Stomach smooth muscle (tissue), 2 donors: ENCODE measurements at regions not wholly inside any gene's neighbourhood (a gene's known extent, or its start where the extent isn't known, plus 50 kb on each side); places are given as distances from the start of the nearest gene placed in this dataset.

Experiments
- H3K27ac ChIP-seq: one replicate; pipeline ENCODE4 v1.7.0; 2013; ENCODE audit warnings: mild to moderate bottlenecking, low read length, inconsistent platforms
- H3K27me3 ChIP-seq, 2 donors: one replicate each; pipeline ENCODE4 v1.7.0; 2013; ENCODE audit warnings: low read length in 2 of 2; ENCODE audit not compliant: insufficient read depth in 2 of 2, control insufficient read depth in 1 of 2
- H3K36me3 ChIP-seq, 2 donors: one replicate each; pipeline ENCODE4 v1.7.0; 2013; ENCODE audit warnings: low read length in 2 of 2; ENCODE audit not compliant: control insufficient read depth in 2 of 2, insufficient read depth in 2 of 2
- H3K4me1 ChIP-seq: one replicate; pipeline ENCODE4 v1.7.0; 2013; ENCODE audit warnings: low read length; ENCODE audit not compliant: control insufficient read depth, insufficient read depth
- H3K4me3 ChIP-seq, 2 donors: one replicate each; pipeline ENCODE4 v1.7.0; 2013; ENCODE audit warnings: low read length in 2 of 2
- H3K9ac ChIP-seq, 2 donors: one replicate each; pipeline ENCODE4 v1.7.0; 2013; ENCODE audit warnings: low read length in 2 of 2, mild to moderate bottlenecking in 1 of 2
- H3K9me3 ChIP-seq, 2 donors: one replicate each; pipeline ENCODE4 v1.7.0; 2013; ENCODE audit warnings: low read length in 2 of 2; ENCODE audit not compliant: control insufficient read depth in 2 of 2
- donor health status: healthy.
- donor health status: Pancreatic carcinoma.

GRCh38 chr3:127371846-127372245 is 84.0 kb upstream of the PRR20G start:
- no peaks in the 10 kb centered on the region for H3K4me1 ChIP-seq
- H3K9me3 ChIP-seq, result peaks cover 5 to 8% of the 10 kb centered on the region in 2 donors
- H3K9ac ChIP-seq, result no peak overlapping the region
- no peaks in the 10 kb centered on the region for H3K36me3 ChIP-seq
- H3K4me3 ChIP-seq, result no peak overlapping the region
- H3K27ac ChIP-seq, result no peak overlapping the region
- H3K27me3 ChIP-seq, result peaks cover 7 to 21% of the 10 kb centered on the region in 2 donors

- H3K4me1 ChIP-seq, result no peaks in the 10 kb centered on the region
- H3K27ac ChIP-seq, result no peak overlapping the region
- peaks cover 7 to 21% of the 10 kb centered on the region in 2 donors for H3K27me3 ChIP-seq
- H3K9ac ChIP-seq, result no peak overlapping the region
- no peaks in the 10 kb centered on the region for H3K36me3 ChIP-seq
- no peak overlapping the region for H3K4me3 ChIP-seq
- peaks cover 3 to 7% of the 10 kb centered on the region in 2 donors for H3K9me3 ChIP-seq
Measured at GRCh38 chr3:127371334-127371733, 83.5 kb upstream of the PRR20G start.

DNA sequence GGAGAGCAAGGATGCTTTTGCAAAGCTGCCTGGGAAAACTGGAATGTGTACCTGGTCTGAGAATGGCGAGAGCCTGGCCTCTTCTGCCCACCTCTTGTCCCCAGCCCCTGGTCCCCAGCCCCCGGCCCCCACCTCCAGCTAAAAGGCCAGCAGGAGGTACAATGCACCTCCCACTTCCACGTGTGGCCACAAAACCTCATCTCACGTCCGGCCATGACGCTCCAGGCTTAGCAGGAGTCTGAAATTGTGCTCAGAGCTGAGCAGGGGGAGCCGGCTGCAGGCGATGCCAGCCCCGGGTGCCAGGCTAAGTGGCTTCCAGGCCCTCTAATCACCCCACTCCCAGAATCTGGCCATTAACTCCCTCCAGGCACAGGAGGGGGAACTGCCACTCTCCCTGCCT is 83.1 kb upstream of the PRR20G start:
- Histone ChIP-seq H3K27ac (no peak overlapping the region), H3K4me3 (no peak overlapping the region), H3K9ac (no peak overlapping the region), H3K27me3 (peaks cover 7 to 21% of the 10 kb centered on the region in 2 donors), H3K4me1 (no peaks in the 10 kb centered on the region), H3K9me3 (peaks cover 0 to 3% of the 10 kb centered on the region in 2 donors), H3K36me3 (no peaks in the 10 kb centered on the region)

DNA sequence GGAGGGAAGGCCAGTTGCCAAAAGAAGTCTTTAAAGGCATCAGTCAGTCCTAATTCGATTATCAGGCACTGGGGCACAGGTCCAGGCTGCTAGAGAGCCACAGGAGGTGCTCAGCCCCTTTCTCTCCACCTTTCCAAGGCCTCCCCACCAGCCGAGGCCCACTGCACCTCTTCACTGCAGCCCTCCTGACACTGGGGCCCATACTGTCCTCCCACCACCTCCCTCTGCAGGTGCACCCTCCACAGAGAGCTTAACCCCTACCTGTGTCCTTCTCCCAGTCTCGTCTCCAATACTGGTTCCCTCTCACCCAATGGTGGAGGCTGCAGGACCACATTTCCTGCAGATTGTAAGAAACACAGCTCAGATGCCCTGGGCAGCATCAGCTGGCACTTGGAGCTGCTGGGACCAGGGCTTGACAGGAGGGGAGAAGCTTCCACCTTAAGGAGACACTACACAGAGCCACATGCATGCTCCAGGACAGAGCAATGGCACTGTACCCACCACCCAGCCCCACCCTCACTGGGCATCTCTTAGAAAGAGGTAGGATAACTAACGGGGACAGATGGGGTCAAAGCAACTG is 81.6 kb upstream of the PRR20G start:
- no peak overlapping the region for H3K4me3 ChIP-seq
- H3K9me3 ChIP-seq, result no peaks in the 10 kb centered on the region
- no peak overlapping the region for H3K27ac ChIP-seq
- peaks cover 7 to 21% of the 10 kb centered on the region in 2 donors for H3K27me3 ChIP-seq
- no peaks in the 10 kb centered on the region for H3K4me1 ChIP-seq
- H3K9ac ChIP-seq, result no peak overlapping the region
- no peaks in the 10 kb centered on the region for H3K36me3 ChIP-seq

DNA sequence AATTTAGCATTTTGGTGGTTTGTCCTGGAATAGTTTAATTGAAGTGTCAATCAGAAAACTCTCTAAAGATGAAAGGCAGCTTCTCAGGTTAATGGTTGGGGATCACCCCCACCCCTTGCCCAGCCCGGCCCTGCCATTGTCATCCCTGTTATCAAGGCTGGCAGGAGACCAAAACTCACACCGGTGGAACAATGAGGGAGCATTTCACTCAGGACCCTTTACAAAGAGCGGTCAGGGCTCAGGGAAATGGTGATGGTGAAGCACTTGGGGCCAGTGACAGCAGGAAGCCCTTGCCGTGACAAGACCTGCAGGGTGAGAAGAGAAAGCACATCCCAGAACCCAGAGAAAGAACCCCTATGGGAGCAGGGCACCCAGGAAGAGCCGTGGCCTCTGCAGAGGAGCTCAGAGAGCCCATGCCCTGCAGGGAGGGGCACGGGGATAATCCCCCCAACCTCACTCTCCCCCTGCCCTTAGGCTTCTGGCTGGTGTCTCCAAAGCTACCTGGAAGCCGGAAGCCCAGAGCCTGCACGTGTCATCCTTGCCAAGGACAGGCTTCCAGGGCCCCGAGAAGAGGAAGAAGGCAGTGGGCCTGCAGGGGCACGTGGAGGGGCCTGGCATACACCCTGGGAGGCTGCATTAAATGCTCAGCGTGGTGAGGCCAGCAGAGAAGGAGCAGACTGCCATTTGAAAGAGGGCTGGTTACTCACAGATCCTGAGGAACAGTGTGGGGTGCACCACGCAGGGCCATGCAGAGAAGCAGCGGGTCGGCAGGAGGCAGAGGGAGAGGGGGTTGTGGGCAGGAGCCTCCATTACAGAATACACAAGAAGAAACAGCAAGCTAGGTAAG is 80.6 kb upstream of the PRR20G start:
- Histone ChIP-seq H3K9ac (no peak overlapping the region), H3K9me3 (no peaks in the 10 kb centered on the region), H3K27ac (no peak overlapping the region), H3K36me3 (no peaks in the 10 kb centered on the region), H3K27me3 (peaks cover 7 to 22% of the 10 kb centered on the region in 2 donors), H3K4me3 (no peak overlapping the region), H3K4me1 (no peaks in the 10 kb centered on the region)

DNA sequence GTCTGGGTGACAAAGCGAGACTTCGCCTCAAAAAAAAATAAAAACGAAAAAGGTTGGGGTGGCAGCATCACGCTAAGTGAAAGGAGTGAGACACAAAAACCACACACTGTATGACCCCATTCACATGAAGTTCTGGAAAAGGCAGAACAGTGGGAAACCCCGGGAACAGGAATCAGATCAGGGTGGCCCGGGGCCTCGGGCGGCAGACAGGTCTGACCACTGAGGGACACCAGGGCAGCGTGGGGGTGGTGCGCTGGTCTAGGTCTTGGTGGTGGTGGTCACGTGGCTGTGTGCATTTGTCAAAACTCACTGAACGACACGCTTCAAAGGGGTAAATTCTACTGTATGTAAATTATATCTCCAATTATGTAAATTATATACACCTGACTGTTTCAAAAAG is 79.7 kb upstream of the PRR20G start:
- H3K9me3 ChIP-seq, result no peaks in the 10 kb centered on the region
- H3K27ac ChIP-seq, result no peak overlapping the region
- no peaks in the 10 kb centered on the region for H3K36me3 ChIP-seq
- peaks cover 7 to 23% of the 10 kb centered on the region in 2 donors for H3K27me3 ChIP-seq
- H3K9ac ChIP-seq, result no peak overlapping the region
- no peaks in the 10 kb centered on the region for H3K4me1 ChIP-seq
- no peak overlapping the region for H3K4me3 ChIP-seq

- no peaks in the 10 kb centered on the region for H3K4me1 ChIP-seq
- H3K27me3 ChIP-seq, result peaks cover 5 to 23% of the 10 kb centered on the region in 2 donors
- no peaks in the 10 kb centered on the region for H3K9me3 ChIP-seq
- no peak overlapping the region for H3K4me3 ChIP-seq
- H3K9ac ChIP-seq, result no peak overlapping the region
- no peaks in the 10 kb centered on the region for H3K36me3 ChIP-seq
- H3K27ac ChIP-seq, result no peak overlapping the region
Measured at GRCh38 chr3:127366383-127366782, 78.5 kb upstream of the PRR20G start.

- H3K9ac ChIP-seq, result no peak overlapping the region
- no peaks in the 10 kb centered on the region for H3K36me3 ChIP-seq
- H3K4me1 ChIP-seq, result no peaks in the 10 kb centered on the region
- H3K27ac ChIP-seq, result no peak overlapping the region
- peaks cover 5 to 26% of the 10 kb centered on the region in 2 donors for H3K27me3 ChIP-seq
- H3K4me3 ChIP-seq, result no peak overlapping the region
- H3K9me3 ChIP-seq, result no peaks in the 10 kb centered on the region
Measured at GRCh38 chr3:127365163-127365798, 77.4 kb upstream of the PRR20G start.

- H3K4me3 ChIP-seq, result no peak overlapping the region
- no peaks in the 10 kb centered on the region for H3K4me1 ChIP-seq
- H3K9me3 ChIP-seq, result no peaks in the 10 kb centered on the region
- H3K36me3 ChIP-seq, result no peaks in the 10 kb centered on the region
- H3K27me3 ChIP-seq, result peaks cover 5 to 22% of the 10 kb centered on the region in 2 donors
- no peak overlapping the region for H3K27ac ChIP-seq
- no peak overlapping the region for H3K9ac ChIP-seq
Measured at GRCh38 chr3:127363891-127364290, 76.0 kb upstream of the PRR20G start.

DNA sequence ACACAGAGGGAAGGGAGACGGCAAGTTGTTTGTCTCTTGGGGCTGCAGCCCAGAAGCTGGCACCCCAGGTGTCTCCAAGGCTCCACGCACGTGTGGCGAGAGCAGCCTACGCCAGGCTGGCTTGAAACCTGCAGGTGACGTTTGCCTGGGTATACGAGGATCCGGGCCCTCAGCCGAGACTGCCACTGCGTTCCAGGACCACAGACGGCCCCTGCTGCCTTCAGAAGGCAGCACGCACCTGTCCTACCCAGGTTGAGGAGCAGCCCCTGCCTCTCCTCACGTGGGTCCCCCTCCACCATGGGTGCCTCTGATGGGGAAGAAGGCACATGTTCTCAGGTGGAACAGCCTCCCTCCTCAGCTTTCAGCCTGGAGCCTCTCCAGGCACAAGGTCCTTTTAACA is 75.3 kb upstream of the PRR20G start:
- Histone ChIP-seq H3K4me3 (no peak overlapping the region), H3K27me3 (peaks cover 2 to 17% of the 10 kb centered on the region in 2 donors), H3K9ac (no peak overlapping the region), H3K27ac (no peak overlapping the region), H3K4me1 (no peaks in the 10 kb centered on the region), H3K9me3 (no peaks in the 10 kb centered on the region), H3K36me3 (no peaks in the 10 kb centered on the region)
